ENCODE measurements at regions not wholly inside any gene's neighbourhood (a gene's known extent, or its start where the extent isn't known, plus 50 kb on each side); places are given as distances from the start of the nearest gene placed in this dataset.

DNA sequence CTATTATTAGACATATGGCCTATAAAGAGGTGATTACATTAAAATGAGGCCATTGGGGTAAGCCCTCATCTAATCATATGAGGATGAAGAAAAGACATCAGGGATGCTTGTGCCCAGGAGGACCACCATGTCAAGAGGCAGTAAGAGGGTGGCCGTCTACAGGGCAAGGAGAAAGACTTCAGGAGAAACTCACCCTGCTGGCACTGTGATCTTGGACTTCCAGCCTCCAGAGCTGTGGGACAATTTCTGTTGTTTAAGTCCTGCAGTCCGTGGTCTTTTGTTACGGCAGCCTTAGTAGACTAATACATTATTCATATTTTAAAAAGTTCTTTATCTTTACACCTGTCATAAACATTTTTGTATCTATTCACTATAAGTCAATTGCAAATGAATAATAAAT, 290.0 kb downstream of the PRL start:
- no peak for DNase-seq

DNA sequence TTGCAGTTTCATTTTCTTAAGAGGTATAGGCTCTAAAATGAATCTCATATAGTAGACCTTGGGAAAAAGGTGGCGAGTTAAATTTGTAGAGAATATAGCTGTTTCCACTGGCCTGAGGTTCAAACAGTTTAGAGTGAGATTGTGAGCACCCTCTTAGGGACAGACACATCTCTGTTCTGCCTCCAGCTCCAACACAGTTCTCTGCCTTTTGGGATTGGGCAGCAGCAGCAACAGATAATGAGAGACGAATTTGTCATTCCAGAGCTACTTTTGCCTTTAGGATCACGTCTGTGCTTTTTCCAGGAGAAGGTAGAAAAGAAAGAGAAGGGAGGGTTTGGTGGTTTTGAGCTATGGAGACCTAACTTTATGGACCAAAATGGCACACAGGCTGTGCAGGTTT, 289.4 kb downstream of the PRL start:
- no peak for DNase-seq

DNA sequence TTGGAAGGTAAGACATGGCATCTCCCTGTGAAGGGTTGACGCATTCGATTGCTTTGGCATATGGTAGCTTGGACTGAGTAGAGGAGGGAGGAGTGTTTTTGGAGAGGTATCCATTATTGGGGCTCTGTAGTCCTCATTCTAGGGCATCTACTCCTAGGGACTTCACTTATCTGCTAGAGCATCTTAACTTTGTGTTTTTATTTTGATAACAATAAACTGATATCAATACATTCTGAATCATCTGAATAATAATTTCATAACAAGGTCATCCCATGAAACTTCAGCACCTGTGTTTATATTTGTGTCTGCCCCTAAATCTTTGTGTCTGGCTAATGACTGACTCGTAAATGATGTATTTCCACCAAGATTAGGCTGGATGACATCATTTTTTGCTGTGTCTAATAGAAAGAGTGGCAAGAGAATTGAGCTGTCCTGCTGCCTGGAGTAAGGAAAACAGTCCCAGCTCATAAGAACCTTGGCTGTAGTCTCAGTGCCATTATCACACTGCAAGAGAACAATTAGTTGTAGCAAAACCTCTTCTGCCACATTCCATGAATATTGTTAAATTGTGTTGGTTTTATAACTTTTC, 288.5 kb downstream of the PRL start:
- no peak for DNase-seq

DNA sequence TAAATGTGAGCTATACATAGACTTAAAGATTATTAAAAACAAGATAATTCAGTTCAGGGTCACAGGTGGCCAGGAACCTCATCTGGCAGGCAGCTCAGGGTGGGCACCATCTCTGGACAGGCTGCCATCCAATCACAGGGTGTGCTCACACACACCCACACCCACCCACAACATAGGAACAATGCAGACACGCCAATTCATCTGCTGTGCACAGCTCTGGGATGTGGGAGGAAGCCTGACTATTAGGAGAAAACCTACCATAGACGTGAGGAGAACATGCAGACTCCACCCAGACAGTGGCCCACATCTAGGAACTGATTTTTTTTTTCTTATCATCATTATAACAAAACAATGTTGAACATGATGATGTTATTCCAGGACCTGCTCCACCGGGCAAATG, 286.7 kb downstream of the PRL start:
- no peak for DNase-seq

DNA sequence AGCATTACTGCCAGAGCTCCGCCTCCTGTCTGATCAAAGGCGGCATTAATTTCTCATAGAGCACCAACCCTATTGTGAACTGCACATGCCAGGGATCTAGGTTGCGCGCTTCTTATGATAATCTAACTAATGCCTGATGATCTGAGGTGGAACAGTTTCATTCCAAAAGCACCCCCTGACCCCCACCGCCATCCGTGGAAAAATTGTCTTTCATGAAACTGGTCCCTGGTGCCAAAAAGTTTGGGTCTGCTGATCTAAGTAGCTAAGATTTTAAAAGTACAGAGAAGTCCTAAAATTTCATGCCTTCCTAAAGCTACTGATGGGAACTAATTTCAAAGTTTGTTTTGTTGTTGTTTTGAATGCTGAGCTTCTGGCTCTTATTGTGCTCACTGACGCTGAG, 281.6 kb downstream of the PRL start:
- no peak for DNase-seq

DNA sequence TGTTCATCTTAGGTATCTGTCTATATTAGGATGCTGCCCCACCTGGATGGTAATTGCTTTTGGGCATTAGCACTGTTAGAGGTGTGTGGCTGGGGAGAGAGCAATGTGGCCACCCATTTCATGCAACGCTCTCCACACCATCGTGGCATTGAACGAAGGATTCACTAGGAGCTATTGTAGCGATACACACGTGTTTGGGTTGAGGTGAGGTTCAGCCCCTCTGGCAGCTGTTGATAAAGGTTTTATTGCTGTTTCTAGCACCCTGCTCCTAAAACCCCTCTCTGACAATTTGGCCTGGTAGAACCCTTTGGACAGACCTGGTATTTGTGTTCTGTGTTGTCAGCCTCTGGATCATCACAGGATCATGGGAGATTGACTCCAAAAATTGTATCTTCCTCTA, 280.9 kb downstream of the PRL start:
- no peak for DNase-seq

DNA sequence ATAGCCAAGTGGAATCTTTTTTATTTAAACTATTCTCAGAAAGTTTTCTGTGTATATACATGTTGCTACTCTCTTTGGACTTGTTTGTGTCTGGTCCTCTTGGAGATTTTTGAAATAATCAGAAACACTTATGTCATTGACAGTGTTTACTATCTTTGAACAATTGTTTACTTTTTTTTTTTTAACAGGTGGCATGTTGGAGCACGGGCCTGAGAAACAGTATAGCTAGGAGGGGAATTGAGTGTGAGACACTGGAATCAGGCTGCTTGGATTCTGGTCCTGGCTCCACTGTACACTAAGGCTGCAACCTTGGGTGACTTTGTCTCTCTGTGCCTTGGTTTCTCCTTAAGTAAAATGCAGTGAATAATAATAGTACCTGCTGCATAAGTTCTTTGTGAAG, 279.6 kb downstream of the PRL start:
- DNase-seq, result no peak

DNA sequence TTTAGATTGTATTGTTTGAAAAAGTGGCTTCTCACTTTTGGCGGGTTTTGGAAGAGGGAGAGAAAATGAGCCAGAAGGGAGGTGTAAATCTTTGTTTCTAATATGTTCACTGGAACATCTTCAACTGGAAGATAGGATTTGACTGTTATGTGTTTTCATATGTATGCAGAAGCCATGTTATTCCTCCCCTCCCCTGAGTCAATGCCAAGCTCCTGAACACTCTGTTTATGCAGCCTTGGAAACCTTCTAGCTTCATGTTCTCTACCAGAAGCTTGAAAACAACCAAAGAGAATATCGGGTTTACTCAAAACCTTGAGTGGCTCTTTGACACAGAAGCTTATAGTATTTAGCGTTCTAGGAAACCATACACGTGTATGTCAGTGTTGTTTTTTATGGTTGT, 279.1 kb downstream of the PRL start:
- no peak for DNase-seq

DNA sequence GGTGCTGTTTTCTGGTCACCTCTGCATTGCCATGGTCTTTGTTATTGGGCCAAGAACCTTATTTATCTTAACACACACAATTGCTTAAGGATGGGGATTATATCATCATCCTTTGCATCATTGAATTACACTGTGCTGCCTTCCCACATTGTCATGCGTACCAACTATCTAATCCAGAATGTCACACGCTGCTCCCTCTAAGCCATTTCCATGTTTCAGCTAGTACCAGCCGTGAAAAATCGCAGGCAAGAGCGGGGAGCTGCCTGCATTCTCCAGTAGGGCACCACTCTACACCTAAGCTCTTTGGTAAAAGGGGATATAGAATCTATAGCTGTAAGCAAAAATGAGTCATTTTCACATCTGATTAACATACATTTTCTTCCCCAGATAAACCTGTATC, 277.0 kb downstream of the PRL start:
- DNase-seq, result no peak

DNA sequence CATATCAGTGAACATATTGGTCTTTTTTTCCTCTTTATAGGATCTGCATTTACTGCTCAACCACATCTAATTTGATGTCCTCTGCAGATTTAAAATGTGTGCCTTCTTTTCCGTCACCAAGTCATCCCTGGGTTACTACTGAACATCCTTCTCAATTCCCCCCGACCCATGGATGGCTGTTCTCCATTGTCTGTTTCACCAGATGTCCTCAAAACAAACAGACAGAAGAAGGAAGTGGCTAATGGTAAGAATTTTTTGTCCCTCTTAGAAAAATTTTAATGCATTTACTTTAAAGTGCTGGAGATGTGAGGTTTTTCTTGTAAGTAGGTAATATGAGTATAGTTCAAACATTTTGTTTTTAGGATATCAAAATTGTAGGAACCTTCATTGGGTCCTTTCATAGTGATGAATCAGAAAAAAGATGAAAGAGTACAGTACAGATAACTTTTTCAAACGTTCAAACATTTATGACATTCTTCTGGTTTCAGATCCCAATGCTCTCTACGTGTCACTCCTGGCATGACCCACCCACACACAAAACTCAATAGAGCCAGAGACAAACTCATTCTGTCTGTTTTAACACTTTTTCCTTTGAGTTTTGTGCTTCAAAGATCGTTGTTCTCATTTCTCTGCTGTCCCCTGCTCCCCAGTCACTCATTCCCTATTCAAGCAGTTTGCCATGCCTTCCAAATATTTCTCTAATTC, 276.4 kb downstream of the PRL start:
- no peak for DNase-seq

DNA sequence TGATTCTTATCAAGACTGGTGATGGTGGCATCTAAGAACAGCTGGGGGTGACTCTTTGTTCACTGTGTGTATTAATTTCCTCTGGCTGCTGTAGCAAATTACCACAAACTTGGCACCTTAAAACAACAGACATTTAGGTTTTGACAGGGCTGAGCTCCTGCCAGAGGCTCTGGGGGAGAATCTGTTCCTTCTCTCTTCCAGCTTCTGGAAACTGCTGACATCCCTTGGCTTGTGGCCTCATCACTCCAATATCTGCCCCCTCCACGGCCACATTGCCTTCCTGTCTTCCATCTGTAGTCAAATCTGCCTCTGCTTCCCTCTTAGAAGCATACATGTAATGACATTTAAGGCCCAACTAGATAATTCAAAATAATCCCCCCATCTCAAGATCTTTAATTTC, 274.9 kb downstream of the PRL start:
- DNase-seq, result no peak

DNA sequence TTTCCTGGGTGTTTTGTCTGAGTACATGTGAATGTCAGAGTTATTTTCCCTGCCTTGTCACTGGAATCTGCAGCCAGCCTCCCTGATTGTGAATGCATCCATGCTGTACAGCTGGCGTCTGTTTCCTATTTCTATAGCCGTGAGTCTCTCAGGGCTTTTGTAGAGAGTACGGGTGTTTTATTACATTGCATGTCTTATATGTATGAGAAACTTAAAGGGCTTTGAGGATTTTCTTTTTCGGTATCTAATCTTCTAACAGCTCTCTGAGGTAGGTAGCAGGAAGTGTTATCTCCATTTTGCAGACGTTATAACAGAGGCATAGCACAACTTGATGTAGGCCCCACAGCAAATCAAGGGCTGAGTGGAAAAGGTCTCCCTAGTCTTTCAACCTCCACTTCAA, 272.9 kb downstream of the PRL start:
- no peak for DNase-seq

DNA sequence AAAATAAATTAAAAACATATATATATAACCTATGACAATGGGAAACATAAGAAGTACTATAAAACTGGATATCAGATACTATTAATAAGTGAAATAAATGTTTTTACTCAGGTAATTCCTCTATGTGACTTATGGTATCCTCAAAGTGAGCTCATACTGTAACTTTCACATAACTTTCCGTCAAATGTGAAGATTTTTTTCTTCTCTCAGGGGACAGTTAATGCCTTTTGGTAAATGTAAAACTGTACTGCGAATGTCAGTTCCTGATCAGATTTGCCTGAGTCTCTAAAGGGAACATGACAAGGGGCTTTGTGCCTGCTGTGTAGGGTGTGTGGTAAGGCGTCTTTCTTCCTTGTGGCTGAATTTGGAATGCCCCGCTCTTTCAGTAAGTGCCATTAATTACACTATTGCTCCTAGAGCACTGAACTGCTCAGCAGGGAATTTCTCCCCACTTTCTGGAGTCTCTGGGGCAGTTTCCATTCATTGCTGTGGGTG, 271.8 kb downstream of the PRL start:
- DNase-seq, result no peak

DNA sequence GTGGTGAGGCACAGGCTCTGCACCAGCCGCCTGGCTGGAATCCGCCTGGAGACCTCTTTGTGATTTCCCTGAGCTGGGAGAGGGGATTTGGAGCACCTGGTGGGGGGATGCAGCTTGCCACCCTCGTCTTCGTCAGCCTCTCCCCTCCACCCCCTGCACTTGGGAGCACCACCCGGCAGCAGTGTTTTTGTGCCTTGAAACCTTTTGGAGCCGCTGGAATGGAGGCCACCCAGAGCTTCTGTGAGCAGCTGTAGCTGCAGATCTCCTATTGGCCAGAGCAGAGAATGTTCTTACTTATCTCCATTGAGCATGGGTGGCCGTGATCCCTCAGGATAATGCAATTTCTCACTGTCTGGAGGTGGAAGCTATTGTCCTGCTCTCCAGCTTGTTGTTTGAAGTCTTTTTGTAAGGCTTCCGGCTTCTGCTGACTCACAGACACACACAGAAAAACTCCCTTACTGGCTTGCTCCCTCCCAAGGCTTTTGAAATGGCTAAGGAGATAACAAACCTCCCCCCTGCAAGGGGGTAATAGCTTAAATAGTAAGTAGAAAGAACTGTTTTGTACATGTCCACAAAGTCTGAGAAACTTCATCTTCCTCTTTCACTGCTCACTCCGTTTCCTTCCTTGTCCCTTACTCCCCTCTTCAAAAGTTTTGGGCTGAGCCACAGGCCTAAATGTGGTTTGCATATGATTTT, 271.2 kb downstream of the PRL start:
- DNase-seq, result no peak

DNA sequence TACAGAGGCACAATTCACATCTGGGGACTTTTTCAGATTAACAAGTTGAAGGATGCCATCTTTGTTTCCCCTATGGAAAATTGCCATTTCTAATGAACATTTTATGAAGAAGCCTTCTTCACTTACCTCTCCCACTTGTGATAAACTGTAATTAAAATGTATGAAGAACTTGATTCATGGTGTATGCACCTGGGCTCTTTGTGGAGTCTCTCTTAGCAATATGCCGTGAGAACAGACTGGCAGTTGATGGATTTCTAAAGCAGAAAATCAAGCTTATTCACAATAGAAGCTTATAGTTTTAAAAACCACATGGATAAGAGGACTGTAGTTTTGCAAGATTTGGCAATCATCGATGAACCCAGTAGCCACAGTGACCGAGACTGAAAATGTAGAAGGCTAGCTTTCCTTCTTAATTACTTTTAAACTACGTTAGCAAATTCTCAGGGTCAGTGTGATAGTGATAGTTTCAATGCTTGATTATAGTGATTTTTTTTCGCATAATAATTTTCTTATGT, 270.6 kb downstream of the PRL start:
- DNase-seq, result no peak

DNA sequence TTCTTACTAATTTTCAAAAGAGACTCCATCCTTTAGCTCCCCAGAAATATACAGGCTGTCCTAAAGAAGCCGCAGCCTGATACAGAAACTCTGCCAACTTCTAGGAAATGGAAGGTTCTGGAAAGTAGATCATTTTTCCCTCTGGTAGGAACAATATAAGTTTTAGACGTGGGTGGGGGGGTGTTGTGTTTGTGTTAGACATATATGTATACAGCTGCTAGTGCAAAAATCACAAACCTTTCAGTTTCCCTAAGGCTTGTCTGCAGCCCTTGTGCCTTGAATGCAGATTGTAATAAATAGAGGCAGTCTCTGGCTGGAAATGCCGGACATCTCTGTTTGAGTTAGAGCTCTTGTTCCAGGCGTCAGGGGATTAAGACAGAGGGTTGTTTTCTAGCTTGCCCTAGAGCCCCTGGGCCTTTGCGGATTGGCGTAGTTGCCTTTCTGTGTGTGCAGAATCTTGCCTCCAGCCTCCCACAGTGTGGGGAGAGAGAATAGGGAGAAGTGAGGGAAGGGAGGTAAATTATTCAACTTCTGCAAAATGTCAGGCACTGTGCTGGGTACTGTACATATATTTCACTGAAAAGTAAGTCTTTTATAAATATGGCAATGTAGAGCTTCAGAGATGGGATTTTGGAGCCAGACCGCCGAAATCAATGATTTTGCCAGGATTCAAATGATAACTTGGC, 269.7 kb downstream of the PRL start:
- DNase-seq, result no peak

DNA sequence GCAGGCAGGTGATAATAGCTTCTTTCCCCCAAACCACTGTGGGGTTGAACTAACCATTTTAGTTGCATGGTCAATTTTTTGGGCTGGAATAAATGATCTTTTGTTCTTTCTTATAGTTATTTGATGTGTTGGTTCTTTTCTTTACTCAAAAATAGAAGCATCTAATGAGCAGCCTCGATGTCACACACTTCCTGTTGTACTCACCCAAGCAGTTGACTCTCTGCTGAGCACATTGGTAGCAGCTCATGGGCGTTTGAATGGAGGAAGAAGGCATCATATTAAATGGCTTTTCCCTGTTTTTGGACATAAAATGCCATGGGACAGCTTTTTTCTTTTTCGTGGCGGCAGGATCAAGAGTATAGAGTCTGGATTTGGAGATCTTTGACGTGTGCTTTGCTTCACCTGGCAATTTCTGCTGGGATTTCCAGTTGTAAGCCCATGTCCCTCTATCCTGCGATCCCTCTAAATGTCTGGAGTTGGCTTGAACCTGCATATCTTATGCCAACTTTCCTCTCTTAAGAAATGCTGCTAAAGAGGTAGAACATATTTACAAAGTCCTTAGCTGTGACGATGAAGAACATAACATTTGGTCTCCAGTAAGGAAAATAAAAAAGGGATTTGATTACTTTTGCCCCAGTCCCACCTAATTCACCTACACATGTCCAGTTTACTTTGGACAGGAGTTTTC, 268.3 kb downstream of the PRL start:
- no peak for DNase-seq

DNA sequence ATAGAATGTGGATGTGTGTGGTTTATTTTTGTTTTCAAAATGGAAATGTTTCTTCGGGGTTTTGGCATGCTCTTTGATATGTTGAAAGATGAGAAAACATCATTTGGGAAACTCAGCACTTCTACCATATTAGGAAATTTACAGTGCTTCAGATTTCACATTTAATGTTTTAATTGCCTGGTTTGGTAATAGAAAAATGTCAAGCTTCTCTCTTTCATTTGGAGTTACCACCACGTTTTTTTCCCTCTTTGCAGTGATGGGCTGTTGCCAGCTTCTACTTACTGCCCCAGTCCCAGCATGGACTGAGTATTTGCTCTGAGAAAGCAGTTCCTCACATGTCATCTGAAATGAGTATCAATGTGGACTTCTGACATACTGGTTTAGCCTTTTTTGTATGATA, 267.7 kb downstream of the PRL start:
- DNase-seq, result no peak

DNA sequence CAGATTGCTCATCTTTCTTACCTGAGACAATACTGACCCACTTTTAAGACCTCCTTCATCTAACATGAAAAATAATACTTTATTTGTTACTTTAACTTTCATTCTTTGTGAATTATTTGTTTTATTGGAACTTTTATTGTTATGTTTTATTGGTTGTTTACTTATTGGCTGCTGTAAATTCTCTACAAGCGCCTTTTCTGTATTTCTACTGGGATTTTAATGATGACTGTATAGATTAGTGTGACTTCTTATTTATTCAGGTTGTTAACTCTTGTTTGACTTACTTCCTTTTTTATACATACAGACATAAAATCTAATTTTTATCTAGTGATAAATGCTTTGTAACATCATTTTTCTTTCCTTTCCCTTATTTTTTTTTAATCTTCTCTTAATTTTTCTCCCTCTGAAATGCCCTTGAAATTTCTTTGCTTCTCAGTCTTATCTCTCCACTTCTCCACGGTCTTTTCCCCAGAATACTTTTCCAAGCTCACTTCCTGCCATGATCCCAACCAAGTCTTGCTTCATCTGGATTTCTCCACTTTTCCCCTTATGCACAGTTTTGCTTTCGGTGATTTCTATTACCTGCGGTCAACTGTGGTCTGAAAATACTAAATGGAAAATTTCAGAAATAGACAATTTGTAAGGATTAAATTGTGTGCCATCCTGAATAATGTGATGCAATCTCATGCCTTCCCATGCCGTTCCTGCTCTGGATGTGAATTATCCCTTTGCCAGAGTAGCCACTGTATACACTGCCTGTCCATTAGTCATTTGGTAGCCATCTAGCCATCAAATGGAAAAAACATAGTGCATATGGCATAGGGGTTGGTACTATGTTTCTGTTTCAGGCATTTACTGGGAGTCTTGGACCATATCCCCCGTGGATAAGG, 265.9 kb downstream of the PRL start:
- no peak for DNase-seq

DNA sequence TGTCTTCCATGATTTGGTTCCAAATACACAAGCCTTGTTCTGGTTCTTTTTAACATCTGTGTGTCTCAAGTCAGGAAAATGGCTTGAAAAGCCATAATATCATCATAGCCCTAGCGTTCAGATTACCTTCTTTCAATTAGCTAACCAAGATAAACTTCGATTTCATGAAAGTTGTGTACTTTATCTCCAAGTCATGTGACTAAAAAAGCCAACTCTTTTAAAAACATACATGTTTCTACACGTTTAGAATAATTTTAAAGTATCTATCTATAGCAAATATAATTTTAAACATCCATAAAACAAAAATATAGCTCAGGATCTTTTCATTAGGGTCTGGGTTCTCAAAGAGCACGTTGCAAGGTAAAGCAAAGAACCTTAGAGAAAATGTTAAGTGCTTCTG, 261.1 kb downstream of the PRL start:
- no peak for DNase-seq

DNA sequence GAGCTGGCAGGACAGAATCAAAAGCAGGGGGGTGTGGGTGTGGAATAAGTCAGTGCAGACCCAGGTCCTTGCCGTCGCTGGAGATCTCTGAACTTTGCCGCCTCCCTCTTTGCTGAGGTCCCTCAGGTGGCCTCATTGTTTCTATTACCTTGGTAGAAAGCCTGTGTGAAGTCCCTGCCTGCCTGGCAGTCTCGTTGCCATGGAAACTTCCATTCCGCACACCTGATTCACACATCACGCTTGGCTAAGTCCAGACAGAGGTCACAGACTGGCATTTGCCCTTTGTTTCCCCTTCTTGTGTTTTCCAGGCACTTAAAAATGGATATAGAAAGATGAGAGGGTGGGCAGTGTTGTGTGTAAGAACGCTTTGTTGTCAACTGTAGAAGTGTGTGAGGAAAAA, 260.6 kb downstream of the PRL start:
- DNase-seq, result no peak

DNA sequence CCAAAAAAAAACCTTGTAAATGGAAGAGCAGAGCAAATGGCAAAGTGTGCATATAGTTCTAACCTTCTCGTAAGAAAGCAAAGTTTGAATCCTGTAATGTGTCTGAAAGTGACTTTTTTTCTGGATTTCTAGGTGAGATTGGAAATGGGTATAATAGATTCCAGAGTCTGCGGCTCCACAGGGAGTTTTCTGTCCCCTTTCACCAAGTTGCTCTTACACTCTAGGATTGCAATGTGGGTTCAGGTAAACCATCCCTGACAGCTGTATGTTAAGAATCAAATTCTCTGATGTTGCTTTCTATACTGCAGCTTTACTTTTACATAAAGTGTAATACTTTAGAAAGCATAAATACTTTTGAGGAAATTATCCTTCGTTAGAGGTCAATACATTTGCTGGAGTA, 260.1 kb downstream of the PRL start:
- DNase-seq, result no peak
